H1 (cell line): ENCODE measurements at regions not wholly inside any gene's neighbourhood (a gene's known extent, or its start where the extent isn't known, plus 50 kb on each side); places are given as distances from the start of the nearest gene placed in this dataset.

Experiments
- CEBPB ChIP-seq: IDR thresholded peaks from 2 replicates; pipeline ENCODE4 v1.6.1; 2012; ENCODE audit warnings: low read depth, low read length
- CHD2 ChIP-seq: IDR thresholded peaks from 2 replicates; pipeline ENCODE4 v1.6.1; 2012; ENCODE audit warnings: low read length, improper control_type of control experiment
- CREB1 ChIP-seq: IDR thresholded peaks from 2 replicates; pipeline ENCODE4 v1.6.1; 2012; ENCODE audit warnings: inconsistent platforms
- EP300 ChIP-seq, 2 experiments: IDR thresholded peaks; 1 replicate in 1 of 2; 2 replicates in 1 of 2; pipeline ENCODE4 v1.6.1; 2011 to 2012; ENCODE audit warnings: low read depth in 2 of 2, low read length in 2 of 2, mild to moderate bottlenecking in 2 of 2, borderline replicate concordance in 1 of 2, inconsistent platforms in 1 of 2, moderate library complexity in 1 of 2
- EZH2 ChIP-seq: fragments of 200-600 bp; sonication (generic); IDR thresholded peaks from 2 replicates; pipeline ENCODE4 v1.7.1; 2012; ENCODE audit warnings: low read depth, mild to moderate bottlenecking, moderate library complexity, low read length, inconsistent platforms; ENCODE audit not compliant: severe bottlenecking
- JUND ChIP-seq: IDR thresholded peaks from 2 replicates; pipeline ENCODE4 v1.6.1; 2011; ENCODE audit warnings: mild to moderate bottlenecking, improper control_type of control experiment, low read length
- MAFK ChIP-seq: IDR thresholded peaks from 2 replicates; pipeline ENCODE4 v1.6.1; 2012; ENCODE audit warnings: low read depth, mild to moderate bottlenecking, improper control_type of control experiment, low read length
- PHF8 ChIP-seq: fragments of 200-600 bp; sonication (generic); conservative IDR thresholded peaks from 2 replicates; pipeline ENCODE4 v1.7.1; 2012; ENCODE audit warnings: low read depth, mild to moderate bottlenecking, inconsistent platforms, low read length, moderate library complexity
- POLR2A ChIP-seq, 2 experiments: IDR thresholded peaks; 1 replicate in 1 of 2; 2 replicates in 1 of 2; pipeline ENCODE4 v1.6.1; 2011; ENCODE audit warnings: low read depth in 2 of 2, low read length in 2 of 2, mild to moderate bottlenecking in 2 of 2; ENCODE audit errors: control extremely low read depth in 1 of 2
- SP2 ChIP-seq: IDR thresholded peaks from 2 replicates; pipeline ENCODE4 v1.6.1; 2012; ENCODE audit warnings: mild to moderate bottlenecking, low read length, inconsistent platforms
- SRF ChIP-seq: IDR thresholded peaks from 2 replicates; pipeline ENCODE4 v1.6.1; 2011; ENCODE audit warnings: mild to moderate bottlenecking, low read depth, low read length, moderate library complexity
- TF ChIP-seq, protein P1 (sequence below): IDR thresholded peaks from 2 replicates; pipeline ENCODE4 v1.6.1; 2011; ENCODE audit warnings: low read length, improper control_type of control experiment
- TF ChIP-seq, protein P2 (sequence below), 3 experiments: IDR thresholded peaks; 1 replicate in 2 of 3; 2 replicates in 1 of 3; pipeline versions ENCODE4 v1.5.1 to v1.6.1; 2011; ENCODE audit warnings: low read length in 3 of 3, mild to moderate bottlenecking in 3 of 3, inconsistent platforms in 2 of 3, low read depth in 1 of 3, moderate library complexity in 1 of 3; ENCODE audit not compliant: insufficient read depth in 1 of 3; ENCODE audit errors: control extremely low read depth in 1 of 3

DNA sequence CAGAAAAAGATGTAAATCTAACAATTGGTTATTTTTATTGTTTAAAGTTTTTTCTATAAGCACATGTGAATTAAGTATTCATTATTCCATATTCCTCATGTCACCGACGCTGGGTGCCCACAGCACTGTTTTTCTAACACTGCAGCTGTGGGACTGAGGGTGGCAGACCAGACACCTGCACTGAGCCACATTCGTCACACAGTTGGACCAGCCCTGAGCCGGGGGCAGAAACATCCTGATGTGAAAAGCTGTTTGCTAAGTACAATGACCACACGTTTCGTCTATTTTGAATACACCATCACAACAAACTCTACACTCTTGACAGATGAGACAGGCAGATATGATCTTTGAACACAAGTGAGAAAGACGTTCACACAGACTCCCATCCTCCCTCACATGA, 749.5 kb downstream of the KCNJ18 start:
- TF ChIP-seq PHF8 (no peak), POLR2A (IDR thresholded peaks at IDR 0.05; ENCODE audit: control extremely low read depth in 1 of 2, low read depth in 2 of 2, low read length in 2 of 2) (no peak), SP2 (no peak), SRF (no peak), EP300 (IDR thresholded peaks at IDR 0.05; ENCODE audit: borderline replicate concordance in 1 of 2, low read depth in 2 of 2, low read length in 2 of 2) (no peak), CEBPB (no peak), JUND (no peak), CREB1 (no peak), CHD2 (no peak), MAFK (no peak), EZH2 (no peak)
- TF ChIP-seq, protein P1, sequence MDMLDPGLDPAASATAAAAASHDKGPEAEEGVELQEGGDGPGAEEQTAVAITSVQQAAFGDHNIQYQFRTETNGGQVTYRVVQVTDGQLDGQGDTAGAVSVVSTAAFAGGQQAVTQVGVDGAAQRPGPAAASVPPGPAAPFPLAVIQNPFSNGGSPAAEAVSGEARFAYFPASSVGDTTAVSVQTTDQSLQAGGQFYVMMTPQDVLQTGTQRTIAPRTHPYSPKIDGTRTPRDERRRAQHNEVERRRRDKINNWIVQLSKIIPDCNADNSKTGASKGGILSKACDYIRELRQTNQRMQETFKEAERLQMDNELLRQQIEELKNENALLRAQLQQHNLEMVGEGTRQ = no peak
- TF ChIP-seq, protein P2, sequence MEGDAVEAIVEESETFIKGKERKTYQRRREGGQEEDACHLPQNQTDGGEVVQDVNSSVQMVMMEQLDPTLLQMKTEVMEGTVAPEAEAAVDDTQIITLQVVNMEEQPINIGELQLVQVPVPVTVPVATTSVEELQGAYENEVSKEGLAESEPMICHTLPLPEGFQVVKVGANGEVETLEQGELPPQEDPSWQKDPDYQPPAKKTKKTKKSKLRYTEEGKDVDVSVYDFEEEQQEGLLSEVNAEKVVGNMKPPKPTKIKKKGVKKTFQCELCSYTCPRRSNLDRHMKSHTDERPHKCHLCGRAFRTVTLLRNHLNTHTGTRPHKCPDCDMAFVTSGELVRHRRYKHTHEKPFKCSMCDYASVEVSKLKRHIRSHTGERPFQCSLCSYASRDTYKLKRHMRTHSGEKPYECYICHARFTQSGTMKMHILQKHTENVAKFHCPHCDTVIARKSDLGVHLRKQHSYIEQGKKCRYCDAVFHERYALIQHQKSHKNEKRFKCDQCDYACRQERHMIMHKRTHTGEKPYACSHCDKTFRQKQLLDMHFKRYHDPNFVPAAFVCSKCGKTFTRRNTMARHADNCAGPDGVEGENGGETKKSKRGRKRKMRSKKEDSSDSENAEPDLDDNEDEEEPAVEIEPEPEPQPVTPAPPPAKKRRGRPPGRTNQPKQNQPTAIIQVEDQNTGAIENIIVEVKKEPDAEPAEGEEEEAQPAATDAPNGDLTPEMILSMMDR (IDR thresholded peaks at IDR 0.05; ENCODE audit: control extremely low read depth in 1 of 3, insufficient read depth in 1 of 3, low read depth in 1 of 3, low read length in 3 of 3) = no peak
